Sigmoid colon (tissue), 4 donors: ENCODE measurements at regions not wholly inside any gene's neighbourhood (a gene's known extent, or its start where the extent isn't known, plus 50 kb on each side); places are given as distances from the start of the nearest gene placed in this dataset.

Experiments used
- CTCF ChIP-seq, 4 experiments: fragments of 450-650 bp in 3 of 4; fragments of 200-600 bp in 1 of 4; IDR thresholded peaks; one replicate each; pipeline ENCODE4 v1.5.1; 2016 to 2019; ENCODE audit warnings: antibody characterized with exemption in 4 of 4, mild to moderate bottlenecking in 3 of 4, moderate library complexity in 2 of 4
- EP300 ChIP-seq, 4 donors: sonication (generic); formaldehyde crosslinking; IDR thresholded peaks; one replicate each; pipeline ENCODE4 v1.6.1; 2017; ENCODE audit warnings: antibody characterized with exemption in 4 of 4
- POLR2A ChIP-seq, 2 donors: fragments of 450-650 bp; IDR thresholded peaks; one replicate each; pipeline ENCODE4 v1.6.1; 2016; ENCODE audit warnings: antibody characterized with exemption in 2 of 2, mild to moderate bottlenecking in 2 of 2, moderate library complexity in 2 of 2
- POLR2AphosphoS5 ChIP-seq, 4 donors: sonication (generic); formaldehyde crosslinking; IDR thresholded peaks; one replicate each; pipeline ENCODE4 v1.6.1; 2017; ENCODE audit warnings: antibody characterized with exemption in 4 of 4

- TF ChIP-seq CTCF (IDR thresholded peaks at IDR 0.05) (no peak), POLR2A (IDR thresholded peaks at IDR 0.05) (no peak), POLR2AphosphoS5 (IDR thresholded peaks at IDR 0.05) (no peak), EP300 (IDR thresholded peaks at IDR 0.05) (no peak)
Observed at GRCh38 chr1:212231372-212231771, 53.8 kb upstream of the PPP2R5A start.
